ENCODE measurements at regions not wholly inside any gene's neighbourhood (a gene's known extent, or its start where the extent isn't known, plus 50 kb on each side); places are given as distances from the start of the nearest gene placed in this dataset.

GRCh38 chr7:109622320-109622719, 1052.6 kb downstream of the DNAJB9 start:
- ChIA-PET POLR2A (ENCODE audit: unreplicated experiment) (no interaction called here), CTCF (no interaction called here)
- no peak overlapping the region for H4K91ac ChIP-seq (ENCODE audit: insufficient read depth, low read depth, low read length)
- H2BK15ac ChIP-seq (ENCODE audit: low read depth, low read length), result no peak overlapping the region
- no peak overlapping the region for H3K4me2 ChIP-seq (ENCODE audit: low read depth, low read length)
- peaks cover 2% of the 10 kb centered on the region for H3K9me3 ChIP-seq (ENCODE audit: control insufficient read depth, insufficient read depth, low read length)
- no peak overlapping the region for H4K8ac ChIP-seq (ENCODE audit: low read depth in 2 of 2, low read length in 2 of 2)
- dilution Hi-C loops (cut with HindIII; ENCODE audit: low sequenced_read_pairs, unreplicated experiment), result no loop called here
- no peaks in the 10 kb centered on the region for H3K4me1 ChIP-seq (ENCODE audit: control insufficient read depth, insufficient read depth, low read length)
- H2BK120ac ChIP-seq (ENCODE audit: low read depth, low read length), result no peak overlapping the region
- H3K56ac ChIP-seq (ENCODE audit: extremely low read depth, insufficient read depth, low read length), result no peak overlapping the region
- H2AK5ac ChIP-seq (ENCODE audit: low read depth, low read length), result no peak overlapping the region
- intact Hi-C loops (cut with micrococcal nuclease), result no loop called here
- TF ChIP-seq BHLHE40 (IDR thresholded peaks at IDR 0.05; ENCODE audit: low read depth, low read length) (no peak), ELK1 (IDR thresholded peaks at IDR 0.05; ENCODE audit: borderline replicate concordance, low read depth, low read length) (no peak), MXI1 (IDR thresholded peaks at IDR 0.05; ENCODE audit: borderline replicate concordance, low read depth, low read length) (no peak), RCOR1 (IDR thresholded peaks at IDR 0.05; ENCODE audit: insufficient replicate concordance, low read length) (no peak), CHD1 (IDR thresholded peaks at IDR 0.05; ENCODE audit: low read depth, low read length) (no peak), SMC3 (IDR thresholded peaks at IDR 0.05; ENCODE audit: low read depth, low read length) (no peak), RFX5 (IDR thresholded peaks at IDR 0.05; ENCODE audit: low read depth, low read length) (no peak), NFE2L2 (IDR thresholded peaks at IDR 0.05; ENCODE audit: low read depth, low read length) (no peak), CTCF (conservative IDR thresholded peaks at IDR 0.05; ENCODE audit: low read depth, low read length) (no peak), FOS (IDR thresholded peaks at IDR 0.05; ENCODE audit: low read depth, low read length) (no peak), RAD21 (IDR thresholded peaks at IDR 0.05; ENCODE audit: low read length) (no peak), MAZ (IDR thresholded peaks at IDR 0.05; ENCODE audit: borderline replicate concordance, low read depth, low read length) (no peak), USF2 (IDR thresholded peaks at IDR 0.05; ENCODE audit: low read depth, low read length) (no peak), POLR2A (IDR thresholded peaks at IDR 0.05; ENCODE audit: low read depth, low read length) (no peak), MAFK (IDR thresholded peaks at IDR 0.05; ENCODE audit: low read depth, low read length) (no peak), CEBPB (IDR thresholded peaks at IDR 0.05; ENCODE audit: low read depth, low read length) (no peak)
- no peak overlapping the region for H4K5ac ChIP-seq (ENCODE audit: low read depth, low read length)
- no peaks in the 10 kb centered on the region for H3K27me3 ChIP-seq (ENCODE audit: control insufficient read depth, insufficient read depth, low read length)
- DNase-seq, result no peak
- no peak overlapping the region for H3K4ac ChIP-seq (ENCODE audit: low read depth, low read length)
- H3K23ac ChIP-seq (ENCODE audit: low read depth, low read length), result no peak overlapping the region
- no peak overlapping the region for H2BK20ac ChIP-seq (ENCODE audit: low read depth, low read length)
- no peaks in the 10 kb centered on the region for H3K36me3 ChIP-seq (ENCODE audit: control insufficient read depth, insufficient read depth, low read length)
- no TSS peak for BruUV-seq (replicated peaks)
- in situ Hi-C loops (cut with MboI; ENCODE audit: low sequenced_read_pairs), result no loop called here
- H2BK5ac ChIP-seq (ENCODE audit: low read depth, low read length, poor library complexity, severe bottlenecking), result no peak overlapping the region
- whole genome bisulfite sequencing, 2 experiments (ENCODE audit: extremely low coverage in 2 of 2, insufficient read length in 1 of 2), result no CpG with 5 or more reads among the region's 1 CpG
- H3K4me3 ChIP-seq (ENCODE audit: insufficient read depth, low read depth, low read length), result no peak overlapping the region
- no peak overlapping the region for H3K9ac ChIP-seq (ENCODE audit: low read depth, low read length)
- no peak overlapping the region for H2AK9ac ChIP-seq (replicated peaks; ENCODE audit: low read depth, low read length, poor library complexity)
- H2AFZ ChIP-seq (replicated peaks; ENCODE audit: low read length, poor library complexity), result no peak overlapping the region
- H4K20me1 ChIP-seq (ENCODE audit: insufficient read depth, low read length), result no peaks in the 10 kb centered on the region
- H3K27ac ChIP-seq (ENCODE audit: insufficient read depth, low read length), result no peak overlapping the region
- H3K14ac ChIP-seq (replicated peaks; ENCODE audit: low read depth, low read length), result no peak overlapping the region
- ATAC-seq (ENCODE audit: low read depth), result no peak
- H3K79me1 ChIP-seq (ENCODE audit: low read depth in 1 of 2, low read length in 2 of 2), result no peaks in the 10 kb centered on the region
- no peak overlapping the region for H3K18ac ChIP-seq (ENCODE audit: low read depth, low read length)
- no peaks in the 10 kb centered on the region for H3K9me1 ChIP-seq (ENCODE audit: insufficient read depth, low read length)
